GM18873 (cell line): ENCODE measurements at regions not wholly inside any gene's neighbourhood (a gene's known extent, or its start where the extent isn't known, plus 50 kb on each side); places are given as distances from the start of the nearest gene placed in this dataset.

Experiments
- ATAC-seq: cut with Tn5 transposase; IDR thresholded peaks from one replicate; pipeline ENCODE4 v1.9.1; 2021; ENCODE audit warnings: mild to moderate bottlenecking, moderate library complexity, moderate number of reproducible peaks; ENCODE audit not compliant: unreplicated experiment, low FRiP score

GRCh38 chr7:130986261-130986690 lies 252.3 kb upstream of the KLF14 start:
- no peak for ATAC-seq

- no peak for ATAC-seq
Observed at GRCh38 chr7:130987092-130987491, 253.1 kb upstream of the KLF14 start.

GRCh38 chr7:130988443-130988842 lies 254.4 kb upstream of the KLF14 start:
- no peak for ATAC-seq

GRCh38 chr7:130989101-130989795 lies 255.2 kb upstream of the KLF14 start:
- ATAC-seq, result no peak

GRCh38 chr7:130990178-130990832 lies 256.3 kb upstream of the KLF14 start:
- no peak for ATAC-seq

- ATAC-seq, result no peak
Observed at GRCh38 chr7:130993671-130994365, 259.8 kb upstream of the KLF14 start.

- no peak for ATAC-seq
Observed at GRCh38 chr7:130994378-130995115, 260.5 kb upstream of the KLF14 start.

- no peak for ATAC-seq
Observed at GRCh38 chr7:130995252-130996081, 261.5 kb upstream of the KLF14 start.

- ATAC-seq, result no peak
Observed at GRCh38 chr7:130996205-130996832, 262.3 kb upstream of the KLF14 start.

GRCh38 chr7:130996833-130997231 lies 262.8 kb upstream of the KLF14 start:
- no peak for ATAC-seq

GRCh38 chr7:130998993-130999602 lies 265.1 kb upstream of the KLF14 start:
- ATAC-seq, result no peak

GRCh38 chr7:130999926-131000325 lies 265.9 kb upstream of the KLF14 start:
- no peak for ATAC-seq

GRCh38 chr7:131000389-131000788 lies 266.4 kb upstream of the KLF14 start:
- ATAC-seq, result no peak

- no peak for ATAC-seq
Observed at GRCh38 chr7:131000873-131001272, 266.9 kb upstream of the KLF14 start.

GRCh38 chr7:131002600-131002999 lies 268.6 kb upstream of the KLF14 start:
- ATAC-seq, result no peak

GRCh38 chr7:131003634-131004033 lies 269.6 kb upstream of the KLF14 start:
- ATAC-seq, result no peak

GRCh38 chr7:131004371-131004770 lies 270.4 kb upstream of the KLF14 start:
- no peak for ATAC-seq

- no peak for ATAC-seq
Observed at GRCh38 chr7:131007439-131008330, 273.7 kb upstream of the KLF14 start.
